ENCODE measurements at regions not wholly inside any gene's neighbourhood (a gene's known extent, or its start where the extent isn't known, plus 50 kb on each side); places are given as distances from the start of the nearest gene placed in this dataset. TPM values are rescaled to one million over a fixed set of nuclear protein-coding genes. Genes with fewer than 3 reads are reported as not detected.

- Histone ChIP-seq H3K4me1 (ENCODE audit: control insufficient read depth in 5 of 5, insufficient read depth in 5 of 5, low read length in 5 of 5) (no peaks in the 10 kb centered on the region), H3K9ac (ENCODE audit: insufficient read depth in 1 of 2, low read length in 2 of 2) (no peak overlapping the region), H3K36me3 (ENCODE audit: control insufficient read depth in 4 of 4, insufficient read depth in 4 of 4, low read length in 4 of 4) (no peaks in the 10 kb centered on the region), H3K4me3 (no peak overlapping the region), H3K27ac (ENCODE audit: low read depth in 1 of 2, low read length in 1 of 2) (no peak overlapping the region), H3K27me3 (ENCODE audit: control insufficient read depth in 3 of 3, insufficient read depth in 3 of 3, low read length in 2 of 3) (no peaks in the 10 kb centered on the region), H3K9me3 (ENCODE audit: control insufficient read depth in 4 of 4, insufficient read depth in 3 of 4, low read length in 3 of 4) (no peaks in the 10 kb centered on the region)
- ATAC-seq (ENCODE audit: insufficient read depth, low FRiP score) (no peak), DNase-seq (peak; percentile 23 to 57 (median 52))
- WGBS, 2 donors: 68 to 83% methylated on average over 8 of the region's 8 CpGs
- TF ChIP-seq CTCF (IDR thresholded peaks at IDR 0.05; ENCODE audit: control extremely low read depth, extremely low read depth): peak; percentile 25
Observed at GRCh38 chr3:157572559-157573270, 69.5 kb upstream of the VEPH1 start.

GRCh38 chr3:157566596-157566995 lies 63.4 kb upstream of the VEPH1 start:
- H3K9me3 ChIP-seq (ENCODE audit: control insufficient read depth in 4 of 4, insufficient read depth in 3 of 4, low read length in 3 of 4): peaks cover 0 to 3% (median 0%) of the 10 kb centered on the region in 4 donors
- 96 to 97% methylated on average over 1 of the region's 1 CpG for WGBS, 2 donors
- no peak overlapping the region for H3K4me3 ChIP-seq
- ATAC-seq (ENCODE audit: insufficient read depth, low FRiP score) (no peak), DNase-seq (no peak)
- no peaks in the 10 kb centered on the region for H3K27me3 ChIP-seq (ENCODE audit: control insufficient read depth in 3 of 3, insufficient read depth in 3 of 3, low read length in 2 of 3)
- no peaks in the 10 kb centered on the region for H3K36me3 ChIP-seq (ENCODE audit: control insufficient read depth in 4 of 4, insufficient read depth in 4 of 4, low read length in 4 of 4)
- no peak overlapping the region for H3K27ac ChIP-seq (ENCODE audit: low read depth in 1 of 2, low read length in 1 of 2)
- no peak for TF ChIP-seq CTCF (IDR thresholded peaks at IDR 0.05; ENCODE audit: control extremely low read depth, extremely low read depth)
- H3K9ac ChIP-seq (ENCODE audit: insufficient read depth in 1 of 2, low read length in 2 of 2): no peak overlapping the region
- H3K4me1 ChIP-seq (ENCODE audit: control insufficient read depth in 5 of 5, insufficient read depth in 5 of 5, low read length in 5 of 5): no peaks in the 10 kb centered on the region

GRCh38 chr3:157559401-157559800 lies 56.2 kb upstream of the VEPH1 start:
- H3K4me3 ChIP-seq: no peak overlapping the region
- TF ChIP-seq CTCF (IDR thresholded peaks at IDR 0.05; ENCODE audit: control extremely low read depth, extremely low read depth): no peak
- H3K9me3 ChIP-seq (ENCODE audit: control insufficient read depth in 4 of 4, insufficient read depth in 3 of 4, low read length in 3 of 4): peaks cover 0 to 3% (median 0%) of the 10 kb centered on the region in 4 donors
- 95 to 96% methylated on average over 1 of the region's 1 CpG for WGBS, 2 donors
- no peak for DNase-seq
- no peak overlapping the region for H3K27ac ChIP-seq (ENCODE audit: low read depth in 1 of 2, low read length in 1 of 2)
- ATAC-seq (ENCODE audit: insufficient read depth, low FRiP score): no peak
- no peaks in the 10 kb centered on the region for H3K36me3 ChIP-seq (ENCODE audit: control insufficient read depth in 4 of 4, insufficient read depth in 4 of 4, low read length in 4 of 4)
- no peak overlapping the region for H3K9ac ChIP-seq (ENCODE audit: insufficient read depth in 1 of 2, low read length in 2 of 2)
- no peaks in the 10 kb centered on the region for H3K4me1 ChIP-seq (ENCODE audit: control insufficient read depth in 5 of 5, insufficient read depth in 5 of 5, low read length in 5 of 5)
- H3K27me3 ChIP-seq (ENCODE audit: control insufficient read depth in 3 of 3, insufficient read depth in 3 of 3, low read length in 2 of 3): no peaks in the 10 kb centered on the region

Small RNAs in the stretch of these regions (small RNA-seq; reads per million reads assigned to genes)
- gene RN7SKP46 (ENCODE audit: low replicate concordance): not detected

Measured in lung (tissue), 12 donors.